ENCODE measurements at regions not wholly inside any gene's neighbourhood (a gene's known extent, or its start where the extent isn't known, plus 50 kb on each side); places are given as distances from the start of the nearest gene placed in this dataset.
"Not testable (repeated sequence)": the region's sequence is repeated elsewhere in the genome, so short reads cannot be mapped to it uniquely, and the experiment has no call there.

DNA sequence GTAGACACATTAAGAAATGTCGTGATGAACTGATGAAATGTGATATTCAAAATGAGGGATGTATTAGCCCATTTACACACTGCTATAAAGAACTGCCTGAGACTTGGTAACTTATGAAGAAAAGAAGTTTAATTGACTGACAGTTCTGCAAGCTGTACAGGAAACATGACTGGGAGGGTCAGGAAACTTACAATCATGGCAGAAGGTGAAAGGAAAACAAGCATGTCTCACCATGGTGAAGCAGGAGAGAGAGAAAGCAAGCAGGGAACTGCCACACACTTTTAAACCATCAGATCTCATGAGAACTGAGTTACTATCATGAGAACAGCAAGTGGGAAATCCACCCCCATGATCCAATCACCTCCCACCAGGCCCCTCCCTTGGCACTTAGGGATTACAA lies 1010.8 kb upstream of the CELF4 start:
- DNase-seq (ENCODE audit: low read depth), result no peak

DNA sequence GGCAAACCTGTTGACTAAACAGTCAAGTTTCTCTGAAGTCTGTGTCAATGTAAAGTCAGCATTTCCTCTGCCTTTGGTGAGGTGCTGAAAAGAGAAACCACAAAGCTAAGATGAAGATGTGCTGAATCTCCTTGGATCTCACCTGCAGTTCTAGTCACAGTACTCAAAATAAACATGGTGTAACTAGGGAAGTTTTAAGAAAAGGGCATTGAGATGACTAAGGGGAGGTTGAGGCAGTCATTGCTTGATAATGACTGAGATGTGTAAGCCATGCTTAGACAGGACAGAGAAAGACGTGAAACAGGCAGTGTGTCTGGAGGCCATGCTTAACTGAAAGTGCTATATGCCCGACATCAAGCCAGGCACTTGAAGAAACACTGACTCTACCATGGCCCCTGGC lies 1010.0 kb upstream of the CELF4 start:
- DNase-seq (ENCODE audit: low read depth), result no peak

DNA sequence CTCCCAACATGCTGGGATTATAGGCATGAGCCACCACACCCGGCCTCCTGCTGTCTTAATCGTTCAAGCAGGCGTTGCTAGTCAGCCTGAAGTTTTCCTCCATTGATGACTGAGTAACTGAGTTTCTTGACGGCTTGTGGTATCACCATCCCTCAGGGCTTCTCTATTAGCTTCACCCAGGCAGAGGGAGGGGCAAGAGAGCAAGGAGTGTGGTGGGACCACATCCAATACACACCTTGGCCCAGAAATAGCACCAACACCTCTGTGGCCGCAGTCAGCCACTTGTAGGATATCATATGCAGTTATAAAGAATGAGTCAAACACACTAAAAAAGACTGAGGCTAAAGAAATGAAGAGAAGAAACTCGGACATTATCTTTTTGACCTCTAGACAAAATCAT lies 1009.4 kb upstream of the CELF4 start:
- DNase-seq (ENCODE audit: low read depth), result no peak

DNA sequence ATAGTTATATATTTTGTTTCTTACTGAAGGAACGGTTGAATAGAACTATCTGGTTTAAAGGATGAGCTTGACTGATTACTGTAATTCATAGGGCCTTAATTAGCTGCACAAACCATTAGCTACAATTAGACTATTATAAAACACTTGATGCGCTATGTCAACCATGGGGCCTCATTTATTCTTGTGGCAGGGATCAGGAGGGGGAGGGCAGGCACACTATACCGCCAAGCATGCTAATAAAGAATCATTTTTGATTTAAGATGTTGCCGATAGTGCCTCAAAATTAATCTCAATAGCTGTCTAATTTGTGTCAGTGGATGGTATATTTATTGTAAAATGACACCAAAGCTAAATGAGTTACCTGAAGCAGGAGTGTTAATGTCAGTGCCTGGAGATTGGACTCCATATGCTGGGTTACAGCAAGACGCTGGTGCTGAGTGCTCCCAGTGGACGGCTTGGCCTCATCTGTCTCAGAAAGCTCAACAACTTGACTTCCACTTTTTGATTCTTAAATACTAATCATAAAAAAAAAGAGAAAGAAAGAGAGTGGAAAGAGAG lies 1007.0 kb upstream of the CELF4 start:
- no peak for DNase-seq (ENCODE audit: low read depth)

DNA sequence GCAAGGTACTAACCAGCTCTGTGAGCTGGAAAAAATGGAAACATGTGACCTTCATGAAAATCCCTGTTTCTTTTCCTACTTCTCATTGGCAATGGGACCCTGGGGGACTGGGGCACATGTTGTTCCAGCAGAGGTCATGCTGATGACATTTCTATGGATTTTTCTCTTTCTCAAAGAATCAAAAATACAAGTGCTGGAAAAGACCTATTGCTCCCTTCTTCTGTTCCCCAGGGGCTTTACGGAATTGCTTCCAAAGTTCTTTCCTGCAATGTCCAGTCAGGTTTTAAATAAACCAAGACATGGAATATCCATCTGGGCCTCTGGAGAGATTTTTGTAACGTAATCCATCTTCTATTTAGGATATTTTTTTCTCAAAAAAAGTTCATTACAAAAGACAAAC lies 1006.1 kb upstream of the CELF4 start:
- DNase-seq (ENCODE audit: low read depth), result no peak

DNA sequence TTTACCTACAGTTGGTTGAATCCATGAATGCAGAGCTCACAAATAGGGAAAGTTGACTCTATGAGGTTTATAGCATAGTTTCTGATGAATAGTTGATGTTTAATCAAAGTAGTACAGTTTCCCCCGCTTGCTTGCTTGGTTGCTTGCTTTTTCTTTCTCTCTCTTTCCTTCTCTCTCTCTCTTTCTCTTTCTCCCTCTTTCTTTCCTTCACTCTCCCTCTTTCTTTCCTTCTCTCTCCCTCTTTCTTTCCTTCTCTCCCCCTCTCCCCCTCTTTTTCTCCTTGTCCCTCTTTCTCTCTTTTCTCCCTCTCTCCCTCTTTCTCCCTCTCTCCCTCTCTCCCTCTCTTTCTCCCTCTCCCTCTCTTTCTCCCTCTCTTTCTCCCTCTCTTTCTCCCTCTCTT lies 999.9 kb upstream of the CELF4 start:
- DNase-seq (ENCODE audit: low read depth), result no peak

DNA sequence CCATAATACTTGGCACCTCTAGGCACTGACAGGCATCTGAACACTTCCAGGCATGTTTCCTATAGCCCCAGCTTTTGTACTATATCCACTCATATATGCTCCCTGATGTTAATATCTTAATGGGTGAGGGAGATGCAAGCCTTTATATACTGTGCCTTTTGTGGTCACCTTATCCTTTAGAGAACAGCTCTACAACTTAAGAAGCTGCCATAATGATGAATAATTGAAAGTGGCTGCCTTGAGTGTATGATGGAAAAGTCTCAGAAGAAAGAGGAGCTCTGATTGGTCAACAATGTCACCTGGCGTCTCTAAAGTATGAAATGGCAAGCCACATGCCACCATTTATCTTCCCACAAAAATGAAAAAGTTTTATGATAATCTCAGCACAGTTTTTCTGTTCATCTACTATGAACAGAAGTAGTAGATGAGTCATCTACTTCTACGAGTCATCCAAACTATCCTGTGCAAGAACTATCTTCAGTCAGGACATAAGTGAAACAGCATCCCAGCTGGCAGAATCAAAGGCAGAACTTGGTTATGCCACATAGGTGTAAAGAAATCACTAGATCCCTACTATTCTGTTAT lies 997.9 kb upstream of the CELF4 start:
- DNase-seq (ENCODE audit: low read depth), result no peak

DNA sequence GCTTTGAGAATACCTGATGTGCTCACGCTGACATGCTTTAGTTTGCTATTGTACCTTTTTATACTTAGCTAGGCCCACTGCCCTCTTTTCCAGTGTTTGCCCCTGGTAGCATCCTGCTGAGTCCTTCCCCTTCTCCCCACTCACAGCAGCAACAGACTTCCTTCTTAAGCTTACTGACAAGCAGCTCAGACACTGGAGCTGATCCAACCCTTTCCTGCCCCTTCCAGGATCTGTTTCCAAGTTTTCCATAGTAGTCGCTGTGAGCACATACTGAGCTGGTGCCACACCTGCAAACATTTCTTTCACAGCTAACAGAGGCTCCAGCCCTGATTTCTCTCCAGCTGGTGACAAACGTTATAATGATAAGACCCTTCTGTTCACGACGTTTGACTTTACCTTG lies 991.4 kb upstream of the CELF4 start:
- no peak for DNase-seq (ENCODE audit: low read depth)

DNA sequence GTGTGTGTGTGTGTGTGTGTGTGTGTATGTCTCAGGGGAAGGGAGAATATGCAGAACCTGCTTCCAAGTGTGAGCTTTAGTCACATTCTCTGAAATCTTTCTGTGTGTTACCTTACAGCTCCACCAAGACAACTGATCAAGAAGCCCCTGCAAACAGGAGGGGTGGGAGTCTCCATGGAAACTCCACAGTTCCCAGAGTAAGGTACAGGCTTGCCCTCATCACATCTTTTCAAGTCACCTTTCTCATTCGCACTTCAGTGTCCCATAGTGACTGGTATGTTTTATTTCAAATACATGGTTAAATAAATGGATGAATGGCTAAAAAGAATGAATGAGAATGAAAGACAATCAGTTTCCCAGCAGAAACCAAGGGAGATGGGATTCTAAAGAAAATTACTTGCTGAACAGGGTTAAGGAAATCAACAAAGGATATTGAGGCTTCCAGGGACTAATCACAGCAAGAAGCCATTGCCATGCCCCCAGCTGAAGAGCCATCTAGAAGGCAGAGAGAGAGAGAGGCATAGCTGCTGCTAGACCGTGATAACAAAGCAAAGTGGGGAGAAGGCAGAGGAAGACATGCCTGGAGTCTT lies 987.2 kb upstream of the CELF4 start:
- no peak for DNase-seq (ENCODE audit: low read depth)

DNA sequence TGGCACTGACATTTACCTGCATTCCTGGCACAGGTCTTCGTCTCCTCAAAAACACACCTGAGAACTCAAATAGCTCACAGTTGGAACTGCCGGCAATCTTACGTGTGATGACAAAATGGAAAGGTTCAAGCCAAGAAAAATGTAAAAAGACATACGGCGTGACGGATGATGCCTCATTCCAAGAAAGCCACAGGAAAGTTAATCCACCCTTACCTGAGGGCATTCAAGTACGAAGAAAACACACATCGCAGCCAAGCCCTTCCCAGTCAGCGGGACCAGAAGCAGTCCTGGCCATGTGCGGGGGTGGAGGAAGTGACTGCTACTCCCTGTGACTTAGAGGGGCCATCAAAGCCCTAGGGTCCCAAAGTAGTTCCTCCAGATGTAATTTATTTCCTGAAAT lies 986.3 kb upstream of the CELF4 start:
- no peak for DNase-seq (ENCODE audit: low read depth)

DNA sequence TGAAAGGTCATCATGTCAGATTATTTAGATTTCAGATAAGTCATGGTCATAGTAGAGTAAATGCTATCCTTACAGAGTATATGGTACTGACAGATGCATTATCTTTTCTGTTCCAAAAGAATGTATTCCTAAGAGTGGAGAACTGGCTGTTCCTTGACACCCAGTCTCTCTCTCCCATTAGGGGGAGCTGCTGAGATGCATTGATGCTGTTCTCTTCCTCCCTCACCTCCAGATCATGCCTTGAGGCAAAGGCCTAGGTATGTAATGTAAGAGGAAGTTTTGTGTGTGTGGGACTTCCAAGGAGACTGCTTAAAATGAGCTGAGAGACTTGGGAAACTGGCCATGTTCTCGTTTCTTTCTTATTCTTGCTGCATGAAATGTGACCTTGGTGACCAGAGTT lies 979.5 kb upstream of the CELF4 start:
- DNase-seq (ENCODE audit: low read depth), result no peak

DNA sequence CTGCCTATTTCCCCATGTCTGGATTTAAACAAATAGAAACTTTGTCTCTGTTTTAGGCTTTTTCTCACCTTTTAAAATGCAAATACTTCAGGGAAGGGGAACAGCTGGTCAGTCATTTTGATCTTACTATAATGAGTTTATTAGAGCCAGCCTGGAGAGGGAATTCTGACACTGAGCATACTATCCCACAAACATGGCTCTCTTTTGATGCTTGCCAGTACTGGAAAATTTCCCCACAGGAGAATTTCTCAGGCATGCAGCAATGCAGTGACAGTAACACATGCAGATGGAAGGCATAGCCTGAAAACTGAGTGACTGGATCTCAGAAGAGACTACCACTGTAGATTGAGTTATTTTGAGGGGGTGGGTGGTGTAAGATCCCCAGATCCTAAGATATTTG lies 974.3 kb upstream of the CELF4 start:
- no peak for DNase-seq (ENCODE audit: low read depth)

DNA sequence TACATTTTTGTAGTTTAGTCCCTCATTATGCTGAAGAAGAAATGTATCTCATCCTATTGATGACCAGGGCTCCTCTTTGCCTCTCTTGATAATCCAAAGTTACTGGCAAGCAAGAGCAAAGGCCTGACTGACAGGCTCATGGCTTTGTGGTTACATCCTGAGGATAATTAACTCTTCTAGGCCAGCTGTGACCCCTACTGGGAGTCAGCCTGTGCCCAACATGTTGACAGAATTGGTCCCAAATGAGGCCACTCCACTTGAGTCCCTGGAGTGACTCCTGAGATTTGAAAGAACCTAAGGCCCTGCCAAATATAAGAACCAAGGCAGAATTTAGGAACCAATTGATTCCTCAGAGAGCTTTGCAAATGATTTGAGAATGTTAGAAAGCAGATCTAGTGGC lies 973.8 kb upstream of the CELF4 start:
- DNase-seq (ENCODE audit: low read depth), result no peak

DNA sequence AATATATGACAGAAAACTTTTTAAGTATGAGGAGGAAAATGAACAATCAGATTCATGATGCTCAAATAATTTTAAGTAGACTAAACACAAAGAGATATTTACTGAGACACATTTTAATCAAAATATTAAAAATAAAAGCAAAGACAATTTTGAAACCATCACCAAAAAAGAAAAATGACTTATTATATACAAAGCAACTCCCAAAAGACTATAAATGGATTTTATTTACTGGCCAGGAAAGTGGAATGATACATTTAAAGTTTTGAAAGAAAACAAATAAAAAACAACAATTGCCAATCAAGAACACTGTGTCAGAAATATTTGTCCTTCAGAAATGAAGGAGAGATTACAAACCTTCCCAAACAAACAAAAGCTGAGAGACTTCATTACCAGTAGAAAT lies 968.5 kb upstream of the CELF4 start:
- DNase-seq (ENCODE audit: low read depth), result no peak

DNA sequence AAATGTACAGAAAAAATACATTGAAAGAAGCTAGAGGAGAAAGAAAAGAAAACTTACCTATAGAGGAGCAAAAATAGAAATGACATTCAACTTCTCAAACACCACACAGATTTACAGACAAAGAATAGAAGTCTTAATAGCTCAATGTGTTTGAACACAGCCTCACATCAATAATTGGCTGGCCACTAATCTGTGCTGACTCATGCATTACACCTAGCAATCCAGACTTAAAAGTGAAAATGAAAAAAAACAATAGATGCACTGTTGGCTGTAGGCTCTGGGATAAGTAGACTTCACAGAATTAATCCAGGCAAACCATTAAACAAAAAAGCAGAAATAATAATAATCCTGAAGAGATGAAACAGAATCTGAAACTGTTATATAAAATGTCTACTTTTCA lies 961.3 kb upstream of the CELF4 start:
- no peak for DNase-seq (ENCODE audit: low read depth)

DNA sequence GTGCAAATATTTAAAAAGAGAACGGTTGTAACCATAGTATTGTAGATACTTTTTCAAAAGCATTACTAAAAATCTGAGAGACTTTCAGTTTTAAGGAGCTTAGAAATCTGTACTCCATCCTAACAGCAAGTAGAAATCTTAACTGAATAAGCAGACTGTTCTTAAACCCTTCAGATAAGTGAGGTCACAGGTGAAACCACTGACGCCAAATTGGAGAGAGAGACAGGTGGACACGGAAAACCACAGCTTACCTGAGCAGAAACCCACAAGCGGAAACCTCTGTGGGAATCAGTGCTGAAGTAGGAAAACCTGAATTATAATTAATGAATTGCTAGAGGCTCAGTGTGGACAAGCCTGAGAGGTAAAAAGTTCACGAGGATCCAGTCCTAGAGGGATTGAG lies 959.4 kb upstream of the CELF4 start:
- DNase-seq (ENCODE audit: low read depth), result no peak

DNA sequence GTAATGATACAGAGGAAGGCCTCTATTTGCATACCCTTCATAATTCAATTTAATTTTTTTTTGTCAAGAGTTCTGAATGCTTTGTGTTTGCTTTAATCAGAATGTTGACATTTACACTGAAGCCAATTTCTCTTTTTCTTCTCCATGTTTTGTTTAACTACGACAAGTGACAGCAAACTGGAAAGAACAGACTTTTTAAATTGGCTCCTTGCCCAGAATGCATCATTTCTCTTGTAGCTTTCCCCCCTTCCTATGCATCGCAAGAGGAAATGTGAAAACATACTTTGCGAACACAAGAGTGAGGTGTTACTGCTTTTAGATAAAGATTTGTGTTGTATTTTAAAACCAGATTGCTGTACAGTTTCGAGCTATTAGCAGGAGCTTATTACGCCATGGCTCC lies 955.2 kb upstream of the CELF4 start:
- no peak for DNase-seq (ENCODE audit: low read depth)

DNA sequence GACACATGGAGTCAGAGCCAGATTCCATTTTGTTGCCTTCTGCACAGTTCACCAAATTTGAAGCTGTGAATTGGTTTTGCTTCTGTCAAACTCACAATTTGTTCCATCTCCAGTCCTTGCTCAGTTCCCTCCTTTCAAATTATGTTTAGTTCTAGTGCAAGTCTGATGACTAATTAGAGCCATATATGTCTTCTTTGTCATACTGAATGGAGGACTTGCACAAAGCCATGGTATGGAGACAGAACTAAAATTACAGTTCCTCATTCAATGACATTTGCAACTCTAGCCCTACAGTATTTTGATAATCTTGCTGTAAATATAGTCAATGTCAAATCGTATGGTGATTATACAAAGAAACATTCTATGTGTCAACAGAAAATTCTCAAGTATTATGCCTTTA lies 936.9 kb upstream of the CELF4 start:
- no peak for DNase-seq (ENCODE audit: low read depth)

DNA sequence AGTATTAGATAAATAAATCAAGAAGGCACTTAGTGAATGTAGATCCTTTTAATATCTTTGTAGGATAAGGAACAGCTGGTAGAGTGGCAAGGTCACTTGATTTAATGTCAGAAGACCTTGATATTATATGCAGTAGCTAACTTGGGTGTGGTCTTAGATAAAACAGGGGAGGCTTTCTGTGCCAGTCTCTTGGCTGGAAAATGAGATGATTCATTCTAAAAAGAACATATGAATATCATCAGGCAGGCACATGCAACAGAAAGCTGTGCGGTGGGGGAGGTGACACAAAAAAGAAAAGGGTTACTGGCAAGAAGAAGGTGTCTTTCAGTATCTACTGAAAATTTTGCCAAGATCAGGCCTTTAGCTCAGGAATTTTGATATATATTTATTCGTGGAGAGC lies 931.7 kb upstream of the CELF4 start:
- DNase-seq (ENCODE audit: low read depth), result no peak

DNA sequence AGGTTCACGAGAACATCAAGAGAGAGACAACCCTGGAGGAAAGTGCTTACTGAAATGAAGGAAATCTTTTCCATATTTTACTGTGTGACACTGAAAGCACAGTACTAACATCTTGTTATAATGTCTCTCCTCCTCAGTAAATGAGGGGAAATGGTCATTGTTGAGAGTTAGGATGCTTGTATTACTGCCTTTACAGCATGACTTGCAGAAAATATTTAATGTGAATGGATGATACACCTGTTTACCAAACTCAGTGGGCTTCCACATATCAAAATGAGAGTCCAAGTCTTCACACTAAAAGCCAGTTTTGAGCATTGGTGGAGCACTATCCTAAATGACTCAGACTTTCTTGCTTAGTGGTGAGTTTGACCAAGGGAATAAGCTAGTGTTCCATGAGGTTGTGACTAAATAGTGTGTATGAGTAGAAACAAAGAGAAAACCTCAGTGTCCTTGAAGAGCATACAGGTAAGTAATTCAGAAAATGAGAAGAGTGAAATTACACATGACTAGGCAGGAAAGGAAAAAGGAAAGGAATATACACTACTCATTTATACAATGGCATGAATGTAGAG lies 930.7 kb upstream of the CELF4 start:
- no peak for DNase-seq (ENCODE audit: low read depth)

DNA sequence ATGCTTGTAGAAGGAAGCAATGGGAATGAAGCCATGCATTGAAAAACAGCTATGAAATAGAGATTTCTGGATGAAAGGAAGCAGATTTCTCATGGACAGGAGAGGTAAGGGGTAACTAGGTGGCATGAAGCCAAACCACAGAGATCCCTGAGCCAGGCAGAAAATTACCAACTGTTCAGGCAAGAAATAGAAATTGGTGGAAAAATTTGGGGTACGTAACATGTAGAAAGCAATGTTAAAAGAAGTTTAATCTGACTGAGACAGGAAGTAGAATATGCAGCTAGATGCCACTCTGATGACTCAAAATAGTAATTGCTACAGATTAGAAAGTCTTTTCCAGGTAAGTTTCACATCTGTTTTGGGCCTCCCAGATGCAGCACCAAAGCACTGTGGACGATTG lies 928.5 kb upstream of the CELF4 start:
- DNase-seq (ENCODE audit: low read depth), result no peak

DNA sequence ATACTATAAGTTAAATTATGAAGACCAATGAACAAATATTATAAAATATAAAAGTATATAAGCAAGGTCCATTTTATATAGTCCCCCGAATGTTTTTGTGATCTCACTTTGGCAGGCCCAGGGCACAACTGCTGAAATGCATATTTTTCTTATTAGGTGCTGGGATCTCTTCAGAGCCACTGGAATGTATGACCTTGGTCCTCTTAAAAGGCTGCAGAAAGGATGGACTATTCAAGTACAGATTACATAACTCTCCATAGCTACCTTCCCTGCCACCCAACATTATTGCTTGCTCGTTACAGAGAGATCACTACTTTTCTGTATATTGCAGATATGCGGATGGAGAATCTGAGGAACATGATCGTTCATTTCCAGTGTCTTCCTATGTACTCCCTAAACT lies 925.6 kb upstream of the CELF4 start:
- DNase-seq (ENCODE audit: low read depth), result no peak

DNA sequence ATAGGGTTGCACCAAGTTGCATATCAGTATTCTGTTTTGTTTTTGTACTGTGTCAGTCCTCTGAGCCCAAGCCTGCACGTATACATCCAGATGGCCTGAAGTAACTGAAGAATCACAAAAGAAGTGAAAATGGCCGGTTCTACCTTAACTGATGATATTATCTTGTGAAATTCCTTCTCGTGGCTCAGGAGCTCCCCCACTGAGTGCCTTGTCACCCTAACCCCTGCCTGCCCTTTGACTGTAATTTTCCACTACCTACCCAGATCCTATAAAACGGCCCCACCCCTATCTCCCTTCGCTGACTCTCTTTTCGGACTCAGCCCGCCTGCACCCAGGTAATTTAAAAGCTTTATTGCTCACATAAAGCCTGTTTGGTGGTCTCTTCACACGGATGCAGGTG lies 924.1 kb upstream of the CELF4 start:
- DNase-seq (ENCODE audit: low read depth), result not testable (repeated sequence)

DNA sequence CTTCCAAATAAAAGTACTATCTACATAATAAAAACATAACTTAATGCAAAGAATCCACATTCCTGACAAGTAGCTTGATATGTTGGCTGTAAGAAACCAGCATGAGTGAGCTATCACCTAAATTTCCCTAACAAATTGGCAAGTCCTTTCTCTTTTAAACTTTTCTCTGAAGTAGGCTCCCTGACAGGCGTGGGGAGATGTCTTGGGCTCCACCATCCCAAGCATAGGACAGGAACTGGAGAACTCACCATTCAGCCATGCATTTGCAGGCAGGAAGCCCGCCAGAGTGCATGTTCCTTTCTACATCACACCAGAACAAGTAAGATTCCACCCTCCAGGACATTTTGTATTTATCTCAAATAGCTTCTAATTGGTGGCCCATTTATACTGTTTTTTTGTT lies 921.9 kb upstream of the CELF4 start:
- no peak for DNase-seq (ENCODE audit: low read depth)
